IPS DF 6.9 (cell line): ENCODE measurements at regions not wholly inside any gene's neighbourhood (a gene's known extent, or its start where the extent isn't known, plus 50 kb on each side); places are given as distances from the start of the nearest gene placed in this dataset.

Experiments used
- DNase-seq: peaks from one replicate; pipeline ENCODE4 v3.0.0-alpha.2; 2013; ENCODE audit warnings: low read depth, low spot score
- H3K27ac ChIP-seq: one replicate; pipeline ENCODE4 v1.5.1; 2013; ENCODE audit warnings: low read length, control low read depth
- H3K27me3 ChIP-seq: 2 replicates; pipeline ENCODE4 v1.6.1; 2013; ENCODE audit warnings: mild to moderate bottlenecking, low read length; ENCODE audit not compliant: control insufficient read depth, insufficient read depth
- H3K36me3 ChIP-seq: 2 replicates; pipeline ENCODE4 v1.6.1; 2013; ENCODE audit warnings: low read length; ENCODE audit not compliant: control insufficient read depth, insufficient read depth
- H3K4me1 ChIP-seq: 2 replicates; pipeline ENCODE4 v1.6.1; 2013; ENCODE audit warnings: low read length; ENCODE audit not compliant: control insufficient read depth, insufficient read depth
- H3K4me3 ChIP-seq: 2 replicates; pipeline ENCODE4 v1.5.1; 2013; ENCODE audit warnings: mild to moderate bottlenecking, low read length
- H3K9me3 ChIP-seq: 2 replicates; pipeline ENCODE4 v1.6.1; 2013; ENCODE audit warnings: low read length, inconsistent platforms; ENCODE audit not compliant: control insufficient read depth, insufficient read depth
- WGBS: extraction: QIAGEN DNeasy Blood & Tissue Kit; methylation state at CpG from one replicate; pipeline ENCODE4 v1.1.7; 2013; ENCODE audit warnings: mixed read lengths, missing lambda C conversion rate; ENCODE audit not compliant: insufficient read length, insufficient coverage; 5-methylcytosine and 5-hydroxymethylcytosine counted together

DNA sequence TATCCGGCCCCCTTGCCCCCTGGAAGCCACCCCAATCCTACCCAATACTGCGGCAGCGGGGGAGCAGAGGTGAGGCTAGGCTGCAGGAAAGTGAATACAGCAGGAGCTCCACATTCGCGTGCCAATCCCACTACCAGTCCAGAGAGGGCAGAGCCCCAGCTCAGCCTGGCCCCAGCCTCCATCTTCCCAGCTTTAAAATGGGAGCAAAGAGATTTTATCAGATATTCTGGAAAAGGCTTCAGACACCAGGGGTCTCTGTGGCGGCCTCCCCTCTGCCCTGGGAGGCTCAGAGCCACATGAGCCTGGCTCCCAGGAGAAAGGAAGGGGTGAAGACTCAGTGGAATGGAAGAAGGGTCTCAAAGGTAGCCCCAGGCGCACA, 72.7 kb downstream of the NCOR2 start:
- no CpG with 5 or more reads among the region's 7 CpGs for WGBS
- H3K36me3 ChIP-seq: peaks cover 12% of the 10 kb centered on the region
- no peak overlapping the region for H3K4me3 ChIP-seq
- H3K9me3 ChIP-seq: no peaks in the 10 kb centered on the region
- H3K27ac ChIP-seq: no peak overlapping the region
- DNase-seq: no peak
- peaks cover 3% of the 10 kb centered on the region; the same call in 1 of the 2 replicates for H3K4me1 ChIP-seq
- H3K27me3 ChIP-seq: no peaks in the 10 kb centered on the region

- Histone ChIP-seq H3K27ac (no peak overlapping the region), H3K9me3 (no peaks in the 10 kb centered on the region), H3K36me3 (peaks cover 12% of the 10 kb centered on the region), H3K4me1 (peaks cover 2% of the 10 kb centered on the region; the same call in 1 of the 2 replicates), H3K27me3 (no peaks in the 10 kb centered on the region), H3K4me3 (no peak overlapping the region)
- WGBS: no CpG with 5 or more reads among the region's 27 CpGs
- DNase-seq: no peak
Observed at GRCh38 chr12:124493809-124494750, 73.3 kb downstream of the NCOR2 start.

GRCh38 chr12:124492879-124493808, 74.3 kb downstream of the NCOR2 start:
- Histone ChIP-seq H3K36me3 (peaks cover 12% of the 10 kb centered on the region), H3K27ac (no peak overlapping the region), H3K4me3 (no peak overlapping the region), H3K9me3 (no peaks in the 10 kb centered on the region), H3K4me1 (peaks cover 2% of the 10 kb centered on the region; the same call in 1 of the 2 replicates), H3K27me3 (no peaks in the 10 kb centered on the region)
- no peak for DNase-seq
- no CpG with 5 or more reads among the region's 17 CpGs for WGBS

GRCh38 chr12:124491856-124492420, 75.5 kb downstream of the NCOR2 start:
- Histone ChIP-seq H3K36me3 (peaks cover 13% of the 10 kb centered on the region), H3K27ac (no peak overlapping the region)

GRCh38 chr12:124491310-124491709, 76.1 kb downstream of the NCOR2 start:
- no CpG with 5 or more reads among the region's 7 CpGs for WGBS
- H3K4me1 ChIP-seq: no peaks in the 10 kb centered on the region; the same call in 1 of the 2 replicates
- peaks cover 18% of the 10 kb centered on the region for H3K36me3 ChIP-seq
- H3K27ac ChIP-seq: no peak overlapping the region
- no peaks in the 10 kb centered on the region for H3K9me3 ChIP-seq
- no peak for DNase-seq
- no peaks in the 10 kb centered on the region for H3K27me3 ChIP-seq
- no peak overlapping the region for H3K4me3 ChIP-seq

More at GRCh38 chr12:124491856-124492420, 75.5 kb downstream of the NCOR2 start:
- no peaks in the 10 kb centered on the region for H3K27me3 ChIP-seq
- H3K4me1 ChIP-seq: no peaks in the 10 kb centered on the region
- no CpG with 5 or more reads among the region's 20 CpGs for WGBS
- H3K9me3 ChIP-seq: no peaks in the 10 kb centered on the region
- no peak overlapping the region for H3K4me3 ChIP-seq
- no peak for DNase-seq

DNA sequence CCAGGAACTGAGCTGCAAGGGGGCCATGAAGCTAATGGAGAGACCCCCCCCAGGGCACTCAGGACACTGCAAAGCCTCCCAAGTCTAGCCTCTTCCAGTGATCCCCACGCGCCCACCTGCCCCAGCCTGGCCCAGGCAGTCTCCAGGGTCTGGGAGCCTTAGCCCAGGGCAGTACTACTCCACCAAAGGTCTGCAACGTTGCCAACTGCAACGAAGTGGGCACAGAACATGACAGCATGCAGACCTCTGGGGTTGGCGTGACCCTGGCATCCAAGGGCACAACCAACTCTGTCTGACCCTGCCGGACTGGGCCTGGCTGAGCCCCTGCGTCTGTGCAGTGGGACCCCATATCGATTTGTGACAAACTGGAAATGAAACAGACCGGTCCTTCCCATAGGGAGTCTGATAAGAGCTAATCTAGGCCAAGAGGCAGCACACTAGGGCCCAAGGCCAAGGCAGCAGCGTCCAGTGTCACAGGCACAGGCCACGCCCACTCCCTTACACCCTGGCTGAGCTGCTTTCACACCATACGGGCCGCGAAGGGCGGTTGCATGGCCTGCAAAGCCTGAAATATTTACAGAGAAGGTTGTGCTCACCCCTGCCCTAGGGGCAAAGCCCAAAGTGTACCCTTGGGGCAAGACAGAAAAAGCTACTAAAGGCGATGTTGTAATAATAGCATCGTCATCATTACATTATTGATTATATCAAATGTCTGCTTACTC, 76.7 kb downstream of the NCOR2 start:
- H3K27me3 ChIP-seq: no peaks in the 10 kb centered on the region

DNA sequence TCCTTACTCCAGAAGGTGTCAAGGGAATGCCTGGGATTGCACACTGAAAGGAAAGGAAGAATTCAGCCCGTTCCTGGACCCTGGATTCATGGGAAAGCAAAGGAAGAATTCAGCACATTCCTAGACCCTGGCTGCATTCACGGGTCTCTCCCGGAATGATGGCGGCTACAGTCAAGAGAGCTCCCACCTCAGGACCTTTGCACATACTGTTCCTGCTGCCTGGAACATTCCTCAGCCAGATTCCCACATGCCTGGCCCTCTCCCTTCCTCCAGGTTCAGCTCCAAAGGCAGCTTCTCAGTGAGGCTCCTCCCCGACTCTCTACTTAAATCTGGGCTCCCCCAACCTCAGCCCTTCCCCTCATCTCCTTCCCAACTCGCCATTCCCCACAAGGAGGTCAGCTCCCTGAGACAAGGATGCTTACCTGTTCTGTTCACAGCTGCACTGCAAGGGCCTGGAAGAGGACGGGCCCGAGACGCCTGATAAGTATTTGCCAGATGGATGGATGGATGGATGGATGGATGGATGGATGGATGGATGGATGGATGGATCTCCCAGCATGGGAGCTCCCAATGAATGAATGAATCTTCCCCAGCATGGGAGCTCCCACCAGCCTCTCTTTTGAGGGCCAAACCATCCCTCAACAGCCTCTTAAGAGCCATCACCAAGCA, 77.4 kb downstream of the NCOR2 start:
- Histone ChIP-seq H3K27ac (no peak overlapping the region), H3K4me1 (no peaks in the 10 kb centered on the region; the same call in 1 of the 2 replicates), H3K27me3 (no peaks in the 10 kb centered on the region), H3K9me3 (no peaks in the 10 kb centered on the region), H3K36me3 (peaks cover 21% of the 10 kb centered on the region), H3K4me3 (no peak overlapping the region)
- WGBS: no CpG with 5 or more reads among the region's 9 CpGs
- no peak for DNase-seq

More for the DNA sequence above, 76.7 kb downstream of the NCOR2 start:
- WGBS: no CpG with 5 or more reads among the region's 17 CpGs
- Histone ChIP-seq H3K27ac (no peak overlapping the region), H3K4me1 (no peaks in the 10 kb centered on the region; the same call in 1 of the 2 replicates), H3K9me3 (no peaks in the 10 kb centered on the region), H3K36me3 (peaks cover 21% of the 10 kb centered on the region), H3K4me3 (no peak overlapping the region)
- DNase-seq: no peak

GRCh38 chr12:124489220-124489619, 78.2 kb downstream of the NCOR2 start:
- H3K27me3 ChIP-seq: no peaks in the 10 kb centered on the region
- no peaks in the 10 kb centered on the region; the same call in 1 of the 2 replicates for H3K4me1 ChIP-seq
- WGBS: 100% methylated on average over 1 of the region's 6 CpGs
- no peaks in the 10 kb centered on the region for H3K9me3 ChIP-seq
- H3K4me3 ChIP-seq: no peak overlapping the region
- no peak for DNase-seq
- H3K27ac ChIP-seq: no peak overlapping the region
- peaks cover 17% of the 10 kb centered on the region for H3K36me3 ChIP-seq

DNA sequence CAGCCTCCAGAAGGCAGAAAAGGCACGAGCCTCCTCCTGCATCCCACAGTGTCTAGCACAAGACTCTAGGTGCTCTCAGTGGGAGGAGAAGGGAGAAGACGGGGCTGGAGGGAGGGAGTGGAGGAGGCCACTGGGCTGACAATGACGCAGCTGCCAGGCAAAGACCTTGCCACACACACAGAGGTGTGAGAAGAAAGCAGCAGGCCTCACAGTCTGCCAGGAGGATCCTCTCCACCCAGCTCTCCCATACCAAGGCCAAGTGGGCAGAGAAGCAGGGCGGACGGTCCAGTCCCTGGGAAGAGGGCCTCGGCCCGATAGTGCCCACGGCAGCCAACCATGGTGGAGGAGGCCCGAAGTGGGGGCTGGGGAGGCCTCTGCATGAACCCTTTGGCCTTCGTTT, 78.9 kb downstream of the NCOR2 start:
- no peak overlapping the region for H3K4me3 ChIP-seq
- no CpG with 5 or more reads among the region's 10 CpGs for WGBS
- peaks cover 19% of the 10 kb centered on the region for H3K36me3 ChIP-seq
- H3K4me1 ChIP-seq: no peaks in the 10 kb centered on the region; the same call in 1 of the 2 replicates
- no peak for DNase-seq
- no peaks in the 10 kb centered on the region for H3K27me3 ChIP-seq
- no peaks in the 10 kb centered on the region for H3K9me3 ChIP-seq
- no peak overlapping the region for H3K27ac ChIP-seq
